Cerebellar cortex (tissue), 1 donor: ENCODE measurements at regions not wholly inside any gene's neighbourhood (a gene's known extent, or its start where the extent isn't known, plus 50 kb on each side); places are given as distances from the start of the nearest gene placed in this dataset.

ENCODE experiments used
- DNase-seq: peaks from one replicate; pipeline ENCODE4 v3.0.0-alpha.2; 2015; ENCODE audit warnings: low spot score

DNA sequence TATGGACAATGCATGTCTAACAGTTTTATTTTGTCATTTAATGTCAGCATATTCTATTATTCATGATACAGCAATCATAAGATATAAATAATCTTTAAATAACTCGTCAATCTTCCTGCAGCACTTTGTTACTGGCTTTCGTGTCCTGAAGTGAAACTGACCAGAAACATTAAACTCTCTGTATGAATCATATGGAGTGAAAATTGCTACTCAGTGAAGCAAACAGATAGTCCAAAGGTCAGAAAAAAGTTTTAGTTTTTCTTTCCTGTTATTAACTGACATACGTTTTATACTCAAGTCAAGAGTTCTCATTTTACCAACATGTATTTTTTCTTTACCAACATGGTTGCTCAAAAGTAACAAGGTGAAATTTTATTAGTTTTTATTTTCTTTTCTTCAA lies 106.8 kb upstream of the GALNT5 start:
- DNase-seq: no peak

DNA sequence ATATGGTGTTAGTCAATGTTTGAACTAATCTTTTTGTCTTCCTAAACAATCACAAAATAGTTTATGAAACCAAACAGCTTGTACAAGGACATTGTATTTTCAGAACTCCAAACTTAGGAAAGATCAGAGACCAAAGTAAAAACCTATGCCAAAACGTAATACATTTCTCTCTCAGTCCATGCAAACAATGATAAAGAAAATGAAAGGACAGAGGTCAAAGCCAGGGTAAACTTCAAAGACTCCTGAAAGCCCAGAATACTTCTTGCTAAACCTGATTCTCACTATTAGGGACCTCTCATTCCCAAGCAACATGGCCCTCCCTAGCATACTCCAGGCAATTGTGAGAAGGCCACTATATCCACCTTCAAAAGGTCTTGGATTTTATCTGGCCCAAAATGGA lies 105.1 kb upstream of the GALNT5 start:
- no peak for DNase-seq

DNA sequence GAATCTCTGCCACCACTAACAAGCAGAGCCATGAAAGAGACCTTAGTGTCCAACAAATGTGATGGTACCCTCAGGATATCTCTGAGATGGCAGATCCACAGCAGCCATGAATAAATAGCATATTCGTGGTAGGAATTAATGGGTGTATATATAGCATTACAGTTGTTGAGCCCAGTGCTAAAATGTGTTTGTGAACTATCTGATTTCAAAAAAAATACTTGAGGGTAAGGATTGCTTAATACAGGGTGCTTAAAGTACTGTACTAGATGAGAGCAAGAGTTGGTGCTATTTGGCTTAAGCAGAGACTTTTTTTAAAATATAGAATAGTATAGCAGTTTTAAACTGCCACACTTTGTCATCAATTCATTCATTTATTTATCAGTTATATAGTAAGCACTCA lies 101.5 kb upstream of the GALNT5 start:
- DNase-seq: no peak

DNA sequence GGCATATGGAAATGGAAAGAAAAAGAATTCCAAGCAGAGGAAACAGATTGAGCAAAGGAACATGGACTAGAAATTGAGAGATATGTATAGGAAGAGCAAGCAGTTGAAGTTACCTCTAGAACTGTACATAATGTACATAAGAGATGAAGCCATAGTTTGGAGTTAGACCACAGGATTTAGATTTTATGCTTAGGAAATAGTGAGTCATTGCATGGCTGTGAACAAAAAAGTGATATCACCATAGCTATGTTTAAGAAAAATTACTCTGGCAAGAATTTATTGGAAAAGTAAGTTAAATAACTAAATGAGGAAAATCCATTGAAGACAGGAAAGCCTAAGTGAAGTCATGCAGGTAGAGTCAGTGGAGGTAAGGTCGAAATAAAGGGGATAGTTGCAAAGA lies 99.4 kb upstream of the GALNT5 start:
- no peak for DNase-seq

DNA sequence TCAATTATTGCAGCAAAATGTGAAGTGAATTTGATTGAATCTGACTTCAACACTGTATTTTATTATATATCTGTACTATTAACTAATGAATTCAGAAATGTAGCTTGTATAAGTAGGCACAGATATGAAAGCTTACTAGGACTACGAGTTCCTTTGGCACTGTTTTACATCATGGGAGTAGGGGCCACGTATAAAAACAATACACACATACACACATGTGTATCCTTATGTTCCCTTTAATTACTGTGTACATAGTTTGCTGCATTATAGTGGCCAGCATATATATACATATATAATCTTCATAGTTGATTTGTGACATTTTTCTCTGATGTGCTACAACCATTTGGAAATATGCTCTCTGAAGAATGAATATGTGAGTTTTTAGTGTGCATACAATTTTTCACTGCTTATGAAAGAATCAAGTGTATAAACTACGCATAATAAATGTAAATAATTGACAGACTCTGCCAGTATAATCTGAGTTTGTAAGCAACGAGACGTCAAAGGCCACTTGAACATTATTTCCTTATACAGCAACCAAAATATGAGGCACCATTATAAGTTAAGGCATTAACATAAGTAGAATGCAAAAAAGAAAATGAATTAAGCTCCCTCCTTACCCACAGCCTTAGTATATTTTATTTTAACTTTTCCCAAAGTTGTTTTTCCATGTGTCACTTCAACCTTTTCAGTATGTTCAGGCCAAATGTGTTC lies 98.1 kb upstream of the GALNT5 start:
- DNase-seq: no peak

DNA sequence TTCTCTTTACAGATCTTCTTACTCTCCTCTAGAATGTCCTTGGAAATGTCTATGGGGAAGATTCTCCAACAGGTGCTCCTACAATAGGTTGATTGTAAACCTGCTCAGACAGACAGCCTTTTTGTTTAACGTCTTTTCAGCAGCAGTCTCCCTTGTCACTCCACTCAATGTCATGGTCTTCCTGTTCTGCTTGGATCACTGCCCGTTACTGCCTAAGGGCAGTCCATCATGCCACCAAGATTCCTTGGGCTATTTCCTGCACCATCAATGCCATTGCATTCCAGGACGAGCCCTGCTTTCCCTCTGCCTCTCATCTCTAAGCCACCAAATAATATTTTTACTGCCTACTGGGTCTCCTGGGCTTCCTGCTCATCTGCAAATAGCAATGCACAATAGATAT lies 97.4 kb upstream of the GALNT5 start:
- DNase-seq: no peak

DNA sequence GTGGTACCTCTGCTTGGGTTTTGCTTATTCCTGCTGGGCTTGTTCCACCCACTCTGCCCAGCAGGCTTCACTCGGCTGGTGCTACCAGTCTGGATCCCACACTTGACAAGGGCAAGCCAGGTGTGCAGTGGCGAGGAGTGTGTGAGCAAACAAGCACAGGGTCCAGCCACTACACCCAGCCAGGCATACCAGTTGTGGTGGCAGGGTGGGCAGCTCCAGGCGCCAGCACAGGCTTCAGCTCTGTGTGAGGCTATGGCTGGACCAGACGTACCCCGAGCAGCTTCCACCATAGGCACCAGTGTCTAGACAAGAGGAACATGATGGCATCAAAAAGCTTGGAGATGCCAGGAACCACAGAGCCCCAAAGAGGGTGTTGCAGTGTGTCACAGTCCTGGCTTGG lies 93.1 kb upstream of the GALNT5 start:
- no peak for DNase-seq

DNA sequence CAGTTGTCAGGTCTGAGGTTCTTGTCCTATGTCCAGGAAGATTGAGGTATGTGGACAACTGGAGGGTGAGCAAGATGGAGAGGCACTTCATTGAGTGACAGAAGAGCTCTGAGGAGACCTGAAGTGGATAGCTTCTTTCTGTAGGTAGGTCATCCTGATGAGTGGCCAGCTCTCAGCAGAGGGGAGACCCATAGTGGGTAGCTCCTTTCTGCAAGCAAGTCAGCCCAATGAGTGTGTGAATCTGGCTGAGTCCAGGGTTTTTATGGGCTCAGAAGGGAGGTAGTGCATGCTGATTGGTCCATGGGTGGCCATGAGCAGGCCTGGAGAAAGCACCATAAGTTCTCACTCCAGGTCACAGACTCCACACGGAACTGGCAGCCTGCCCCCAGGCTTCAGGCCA lies 92.6 kb upstream of the GALNT5 start:
- no peak for DNase-seq

DNA sequence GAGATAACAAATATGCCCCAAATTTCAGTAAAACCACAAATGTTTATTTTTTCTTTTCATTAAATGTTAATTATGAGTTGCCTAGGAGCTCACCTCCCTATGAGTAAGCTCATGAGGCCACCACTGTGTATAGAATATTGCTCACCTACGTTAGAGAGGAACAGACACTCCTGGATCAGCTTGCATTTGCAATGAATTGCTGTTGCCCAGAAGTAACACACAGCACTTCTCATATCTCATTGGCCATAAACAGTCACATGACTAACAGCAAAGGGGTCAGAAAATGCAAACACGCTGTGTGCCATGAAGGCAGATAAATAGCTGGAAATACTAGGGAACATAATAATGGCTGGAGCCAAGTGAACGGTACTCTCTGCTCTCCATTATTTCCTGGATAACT lies 89.0 kb upstream of the GALNT5 start:
- DNase-seq: no peak

DNA sequence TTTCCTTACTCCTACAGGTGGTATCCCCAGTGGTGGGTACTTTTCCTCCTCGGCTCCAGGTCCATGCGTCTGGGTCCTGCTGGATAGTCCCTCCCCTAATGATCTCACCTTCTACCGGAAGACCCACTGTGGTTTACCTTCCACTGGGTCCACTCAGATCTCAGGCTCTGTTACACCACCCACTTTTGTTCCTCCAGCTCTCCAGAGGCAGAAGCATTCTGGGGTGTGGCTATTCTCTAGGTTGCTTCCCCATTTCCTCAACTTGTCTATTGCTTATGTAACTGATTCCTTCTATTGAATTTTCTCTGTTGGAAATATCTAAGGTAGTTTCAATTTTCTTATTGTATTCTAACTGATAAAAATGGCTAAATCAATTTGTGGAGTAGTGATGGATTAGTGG lies 87.6 kb upstream of the GALNT5 start:
- DNase-seq: no peak

DNA sequence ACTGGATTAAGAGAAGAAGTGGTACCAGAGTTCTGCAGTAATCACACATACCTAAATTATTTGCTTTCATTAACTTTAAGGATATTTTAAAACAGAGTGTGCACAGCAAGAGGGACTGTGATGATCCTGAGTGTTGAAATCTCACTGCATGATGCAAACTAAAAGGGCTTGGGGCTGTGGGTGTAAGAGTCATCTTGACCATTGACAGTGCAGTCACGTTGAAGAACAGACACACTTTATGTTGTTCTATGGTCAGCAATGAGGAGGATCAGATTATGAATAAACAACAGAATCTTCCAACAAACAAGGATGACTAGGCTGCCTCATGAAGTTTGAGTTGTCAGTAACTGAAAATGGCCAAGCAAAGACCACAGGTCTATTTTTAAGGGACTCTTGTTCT lies 87.2 kb upstream of the GALNT5 start:
- no peak for DNase-seq

DNA sequence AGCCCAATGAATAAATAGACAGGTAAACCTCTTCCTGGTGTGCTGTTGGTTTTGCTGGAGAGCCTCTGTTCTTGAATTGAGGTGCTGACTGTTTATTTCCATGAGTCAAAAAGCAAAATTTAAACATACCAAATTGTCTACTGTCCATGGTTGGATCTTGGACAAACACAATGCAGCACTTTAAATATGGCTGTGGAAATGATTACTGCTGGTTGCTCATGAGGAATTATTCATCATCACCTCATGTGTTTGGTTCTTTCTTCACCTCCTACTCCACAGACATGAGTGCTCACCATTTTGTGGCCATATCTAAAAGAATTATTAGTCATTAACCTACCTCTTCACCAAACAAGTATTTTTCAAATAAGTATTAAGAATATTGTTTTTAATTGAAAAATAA lies 85.3 kb upstream of the GALNT5 start:
- no peak for DNase-seq

DNA sequence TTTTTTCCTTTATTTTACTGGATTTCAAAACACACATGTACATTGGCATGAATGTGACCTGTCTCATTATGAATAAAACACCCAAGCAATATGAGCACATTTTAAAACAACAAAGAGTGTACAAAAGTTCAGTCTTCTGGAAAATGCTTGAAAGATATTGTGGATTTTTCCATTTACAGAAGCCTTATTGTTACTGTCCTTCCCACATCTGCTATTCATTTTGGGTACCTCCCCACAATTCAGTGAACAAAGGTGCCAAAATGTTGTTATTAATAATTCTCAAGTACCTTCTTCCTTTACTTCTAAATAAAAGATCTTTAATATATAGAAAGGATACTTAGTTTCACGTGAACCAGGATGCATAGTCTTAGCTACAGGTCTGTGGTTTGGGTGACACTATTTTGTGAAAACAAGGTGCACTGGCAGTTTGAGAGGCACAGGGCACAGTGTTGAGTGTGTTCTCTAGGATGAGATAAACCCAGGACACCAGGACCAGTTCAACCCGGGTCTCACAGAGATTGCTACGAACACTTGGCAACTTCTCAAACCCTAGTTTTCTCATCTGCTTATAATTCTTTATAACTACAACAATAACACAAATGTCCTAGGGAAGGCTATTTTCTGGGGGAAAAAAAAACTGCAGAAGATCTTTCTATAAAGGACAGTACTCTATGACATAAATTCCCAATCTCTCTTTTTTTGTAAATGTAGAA lies 84.5 kb upstream of the GALNT5 start:
- DNase-seq: peak; percentile 56

DNA sequence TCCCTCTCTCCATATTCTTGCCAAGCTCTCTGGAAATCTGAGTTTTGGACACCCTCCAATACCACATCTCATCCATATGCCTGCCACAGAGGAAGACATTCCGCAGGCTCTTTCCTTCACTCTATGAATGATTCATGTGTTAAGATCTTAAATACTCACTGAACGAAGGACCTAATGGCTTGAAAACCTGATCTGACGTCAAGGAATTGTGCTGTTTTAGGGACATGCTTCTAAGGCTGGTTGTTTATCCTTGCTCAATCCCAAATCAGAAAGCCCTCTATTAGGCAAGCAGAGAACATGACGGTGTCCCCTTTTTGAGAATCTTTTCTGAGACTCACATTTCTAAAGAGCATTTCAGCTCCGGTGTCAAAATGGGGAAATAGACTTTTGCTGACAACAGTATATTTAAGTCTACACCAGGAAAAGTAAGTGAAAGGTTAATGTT lies 83.7 kb upstream of the GALNT5 start:
- peak; percentile 92 for DNase-seq

DNA sequence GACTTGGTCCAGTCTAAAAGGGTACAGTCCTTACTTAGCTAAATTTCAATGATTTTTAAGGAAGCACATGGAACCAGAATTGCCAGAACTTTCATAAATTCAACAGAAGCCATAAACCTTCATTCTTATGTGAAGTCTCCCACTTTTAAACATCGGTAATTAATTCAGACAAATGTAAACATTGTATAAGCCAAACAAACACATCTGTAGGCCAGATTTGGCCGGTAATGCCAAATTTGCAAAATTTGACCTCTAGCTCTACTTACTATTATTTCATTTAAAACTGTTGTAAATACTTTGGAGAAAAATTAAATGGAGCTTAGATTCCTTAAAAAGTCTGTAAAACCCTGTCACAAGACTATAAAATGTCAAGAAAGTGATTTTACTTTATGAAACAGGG lies 83.2 kb upstream of the GALNT5 start:
- DNase-seq: no peak

DNA sequence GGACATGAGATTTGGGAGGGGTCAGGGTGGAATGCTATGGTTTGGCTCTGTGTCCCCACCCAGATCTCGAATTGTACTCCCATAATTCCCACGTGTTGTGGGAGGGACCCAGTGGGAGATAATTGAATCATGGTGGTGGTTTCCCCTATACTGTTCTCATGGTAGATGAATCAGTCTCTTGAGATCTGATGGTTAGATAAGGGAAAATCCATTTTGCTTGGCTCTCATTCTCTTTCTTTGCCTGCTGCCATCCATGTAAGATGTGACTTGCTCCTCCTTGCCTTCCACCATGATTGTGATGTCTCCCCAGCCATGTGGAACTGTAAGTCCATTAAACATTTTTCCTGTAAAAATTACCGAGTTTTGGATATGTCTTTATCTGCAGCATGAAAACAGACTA lies 80.9 kb upstream of the GALNT5 start:
- no peak for DNase-seq

DNA sequence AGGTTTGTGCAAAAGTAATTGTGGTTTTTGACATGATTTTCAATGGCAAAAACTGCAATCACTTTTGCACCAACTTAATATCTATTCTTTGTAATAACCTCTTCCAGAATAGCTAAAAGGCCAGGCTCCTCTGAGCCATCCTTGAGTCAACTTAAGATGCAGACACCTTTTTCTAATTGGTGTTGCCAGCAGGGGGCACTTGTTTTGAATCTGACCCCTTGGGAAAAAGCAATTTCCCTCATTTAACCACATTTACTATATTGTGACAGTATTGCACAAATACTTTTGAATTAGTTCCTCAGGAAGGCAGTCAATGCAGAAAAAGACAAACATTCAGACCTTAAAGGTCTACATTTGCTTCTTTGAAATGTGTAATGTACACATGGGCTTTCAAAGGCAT lies 78.6 kb upstream of the GALNT5 start:
- no peak for DNase-seq

DNA sequence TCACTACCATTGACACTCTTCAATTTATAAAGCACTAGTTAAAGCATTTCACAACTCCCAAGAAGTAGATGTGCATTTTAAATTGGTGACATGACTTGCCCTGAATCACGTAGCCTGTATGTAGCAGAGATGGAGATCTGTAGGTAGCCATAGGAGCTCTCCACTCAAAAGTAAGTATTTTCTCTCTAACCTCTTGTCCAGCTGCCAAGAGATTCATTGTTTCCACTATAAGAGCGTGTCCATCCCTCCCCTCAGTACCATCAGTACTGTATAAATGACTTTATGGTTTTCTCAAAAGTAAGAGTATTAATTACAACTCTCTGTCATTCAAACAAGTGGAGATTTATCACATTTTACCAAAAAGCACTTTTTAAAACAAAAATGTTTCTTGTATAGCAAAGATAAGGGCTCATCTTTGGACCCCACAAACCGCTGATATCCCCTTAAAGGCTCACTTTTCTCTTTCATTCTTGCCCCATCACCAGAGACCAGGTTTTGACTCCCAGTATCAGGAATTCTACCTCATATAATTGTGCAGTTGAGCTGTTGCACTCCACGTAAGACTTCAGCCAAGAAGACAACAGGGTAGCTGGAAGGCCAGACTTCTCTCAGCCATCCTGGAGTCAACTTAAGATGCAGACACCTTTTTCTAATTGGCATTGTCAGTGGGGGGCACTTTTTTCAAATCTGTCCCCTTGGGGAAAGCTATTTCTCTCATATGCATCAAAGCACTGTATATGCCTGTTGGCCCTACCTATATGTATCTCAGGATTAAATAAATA lies 78.0 kb upstream of the GALNT5 start:
- peak; percentile 64 for DNase-seq

DNA sequence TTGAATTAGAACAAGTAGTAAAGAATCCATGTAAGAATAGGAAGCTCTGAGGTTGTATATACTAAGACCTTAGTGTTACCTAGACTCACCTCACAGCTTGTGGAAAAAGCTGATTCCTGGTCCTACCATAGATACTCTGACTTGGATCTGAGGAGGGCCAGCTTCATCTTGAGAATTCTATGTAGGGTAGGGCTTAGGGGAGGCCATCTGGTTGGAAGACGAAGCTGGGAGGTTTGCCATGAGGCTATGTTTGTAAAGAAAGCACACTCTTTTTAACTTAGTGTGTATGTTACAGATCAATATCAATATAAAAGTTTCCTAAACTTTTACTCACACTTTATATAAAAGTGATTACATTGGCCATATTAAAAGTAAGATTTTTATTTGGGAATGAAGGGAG lies 77.1 kb upstream of the GALNT5 start:
- peak; percentile 38 for DNase-seq

DNA sequence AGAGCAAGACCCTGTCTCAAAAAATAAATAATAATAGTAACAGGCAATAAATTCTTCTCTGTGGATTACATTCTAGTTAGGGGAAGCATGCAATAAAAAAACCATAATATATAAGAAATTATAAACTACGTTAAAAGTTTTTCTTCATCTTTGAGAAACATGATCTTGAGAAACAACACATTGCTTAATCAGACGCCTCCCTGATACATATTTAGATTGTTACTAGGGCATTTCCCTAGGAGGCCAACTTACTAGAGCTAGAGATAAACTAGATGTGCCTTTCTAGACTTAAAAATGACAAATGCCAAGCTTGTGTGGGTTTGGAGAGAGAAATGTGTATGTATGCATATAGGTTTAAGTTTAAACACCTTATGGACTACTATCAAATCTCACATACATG lies 76.3 kb upstream of the GALNT5 start:
- peak; percentile 38 for DNase-seq

DNA sequence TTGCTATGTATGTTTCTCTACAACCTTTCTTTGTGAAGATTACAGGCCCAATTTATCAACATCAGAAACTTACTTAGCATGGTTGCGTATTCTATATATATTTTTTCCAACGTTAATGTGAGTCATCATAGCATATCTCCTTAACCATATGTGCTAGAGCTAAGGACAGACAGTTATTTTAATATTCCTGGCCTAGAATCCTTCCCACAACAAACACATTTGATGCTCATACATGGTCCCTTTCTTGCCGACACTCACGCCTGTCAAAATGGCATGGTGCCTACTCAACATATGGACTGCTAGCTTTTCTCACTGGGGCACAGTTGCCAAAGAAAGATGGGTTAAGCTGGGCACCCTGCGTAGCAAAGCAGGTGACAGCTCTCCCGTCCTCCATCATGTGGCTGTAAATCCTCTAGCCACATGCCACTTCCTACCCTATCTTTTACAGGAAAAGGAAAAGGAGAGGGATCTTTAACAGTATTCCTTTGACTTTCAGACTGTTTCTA lies 75.2 kb upstream of the GALNT5 start:
- DNase-seq: peak; percentile 95

DNA sequence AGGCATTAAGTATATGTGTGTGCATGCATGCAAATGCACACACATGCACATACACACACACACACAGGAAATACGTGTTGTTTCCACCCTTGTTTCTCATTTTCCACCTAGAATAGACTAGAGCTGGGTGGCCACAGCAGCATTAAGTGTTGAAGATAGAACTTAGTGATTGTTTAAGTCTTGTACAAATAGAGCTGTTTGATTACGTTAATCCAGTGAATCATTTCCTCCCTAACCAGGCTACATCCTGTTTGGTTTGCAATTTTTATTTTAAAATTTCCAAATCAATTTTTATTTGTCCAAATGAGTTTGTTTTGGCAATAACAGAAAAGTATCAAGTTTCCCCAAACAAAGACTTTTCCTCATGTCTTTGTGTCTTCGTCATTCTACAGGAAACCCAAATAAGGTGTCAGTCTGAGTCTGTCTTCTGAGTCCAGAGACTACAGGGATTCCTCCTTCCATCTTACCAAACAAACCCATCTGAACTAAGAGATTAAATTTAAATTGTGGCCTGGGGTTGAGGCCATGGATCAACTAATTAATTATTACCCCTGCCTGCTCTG lies 74.6 kb upstream of the GALNT5 start:
- no peak for DNase-seq
